ENCODE measurements at regions not wholly inside any gene's neighbourhood (a gene's known extent, or its start where the extent isn't known, plus 50 kb on each side); places are given as distances from the start of the nearest gene placed in this dataset.

DNA sequence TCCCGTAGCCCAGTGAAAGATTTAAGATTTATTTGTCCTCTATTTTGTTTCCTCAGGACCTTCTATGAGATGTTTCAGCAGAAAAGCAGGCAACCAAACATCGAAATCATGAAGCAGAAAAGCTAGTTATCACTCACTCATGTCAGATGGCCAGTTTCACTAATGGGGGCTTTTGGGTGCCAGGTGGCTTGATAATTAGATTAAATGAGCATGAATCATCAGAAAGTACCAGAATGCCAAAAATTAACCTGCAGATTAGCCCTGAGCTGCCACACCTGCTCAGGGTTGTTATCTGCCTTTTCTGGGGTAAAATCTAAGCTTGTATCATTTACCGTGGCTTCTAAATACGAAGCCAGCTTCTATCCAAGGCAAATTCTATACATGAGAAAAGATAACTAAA lies 1017.5 kb downstream of the XPNPEP1 start:
- no peaks in the 10 kb centered on the region for H3K4me1 ChIP-seq (ENCODE audit: insufficient read depth)
- H3K9me3 ChIP-seq (ENCODE audit: low read depth), result no peaks in the 10 kb centered on the region
- WGBS (ENCODE audit: low lambda C conversion rate, missing lambda C conversion rate), result 83% methylated on average over 4 of the region's 4 CpGs
- H3K4me2 ChIP-seq, result no peak overlapping the region
- no peaks in the 10 kb centered on the region for H3K9me2 ChIP-seq (replicated peaks; ENCODE audit: insufficient read depth)
- no peak overlapping the region for H3K27ac ChIP-seq
- H3K4me3 ChIP-seq, result no peak overlapping the region
- H3K36me3 ChIP-seq (replicated peaks; ENCODE audit: insufficient read depth, low read depth), result no peaks in the 10 kb centered on the region
- H2AFZ ChIP-seq, result no peak overlapping the region
- no peaks in the 10 kb centered on the region for H3K79me2 ChIP-seq
- DNase-seq (ENCODE audit: low spot score), result no peak
- peaks cover 3% of the 10 kb centered on the region for H3K27me3 ChIP-seq
- no peaks in the 10 kb centered on the region for H4K20me1 ChIP-seq (ENCODE audit: insufficient read depth, poor library complexity, severe bottlenecking)
- TF ChIP-seq EZH2phosphoT487 (IDR thresholded peaks at IDR 0.05; ENCODE audit: low read depth, severe bottlenecking, unreplicated experiment) (no peak), EZH2 (IDR thresholded peaks at IDR 0.05; ENCODE audit: borderline replicate concordance) (no peak)
- TF ChIP-seq, protein P1, sequence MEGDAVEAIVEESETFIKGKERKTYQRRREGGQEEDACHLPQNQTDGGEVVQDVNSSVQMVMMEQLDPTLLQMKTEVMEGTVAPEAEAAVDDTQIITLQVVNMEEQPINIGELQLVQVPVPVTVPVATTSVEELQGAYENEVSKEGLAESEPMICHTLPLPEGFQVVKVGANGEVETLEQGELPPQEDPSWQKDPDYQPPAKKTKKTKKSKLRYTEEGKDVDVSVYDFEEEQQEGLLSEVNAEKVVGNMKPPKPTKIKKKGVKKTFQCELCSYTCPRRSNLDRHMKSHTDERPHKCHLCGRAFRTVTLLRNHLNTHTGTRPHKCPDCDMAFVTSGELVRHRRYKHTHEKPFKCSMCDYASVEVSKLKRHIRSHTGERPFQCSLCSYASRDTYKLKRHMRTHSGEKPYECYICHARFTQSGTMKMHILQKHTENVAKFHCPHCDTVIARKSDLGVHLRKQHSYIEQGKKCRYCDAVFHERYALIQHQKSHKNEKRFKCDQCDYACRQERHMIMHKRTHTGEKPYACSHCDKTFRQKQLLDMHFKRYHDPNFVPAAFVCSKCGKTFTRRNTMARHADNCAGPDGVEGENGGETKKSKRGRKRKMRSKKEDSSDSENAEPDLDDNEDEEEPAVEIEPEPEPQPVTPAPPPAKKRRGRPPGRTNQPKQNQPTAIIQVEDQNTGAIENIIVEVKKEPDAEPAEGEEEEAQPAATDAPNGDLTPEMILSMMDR (IDR thresholded peaks at IDR 0.05; ENCODE audit: poor library complexity), result no peak

- Histone ChIP-seq H3K27ac (no peak overlapping the region), H4K20me1 (ENCODE audit: insufficient read depth, poor library complexity, severe bottlenecking) (no peaks in the 10 kb centered on the region), H3K36me3 (replicated peaks; ENCODE audit: insufficient read depth, low read depth) (no peaks in the 10 kb centered on the region)
These were observed 1018.1 kb downstream of the XPNPEP1 start for GRCh38 chr10:108905171-108905570.

DNA sequence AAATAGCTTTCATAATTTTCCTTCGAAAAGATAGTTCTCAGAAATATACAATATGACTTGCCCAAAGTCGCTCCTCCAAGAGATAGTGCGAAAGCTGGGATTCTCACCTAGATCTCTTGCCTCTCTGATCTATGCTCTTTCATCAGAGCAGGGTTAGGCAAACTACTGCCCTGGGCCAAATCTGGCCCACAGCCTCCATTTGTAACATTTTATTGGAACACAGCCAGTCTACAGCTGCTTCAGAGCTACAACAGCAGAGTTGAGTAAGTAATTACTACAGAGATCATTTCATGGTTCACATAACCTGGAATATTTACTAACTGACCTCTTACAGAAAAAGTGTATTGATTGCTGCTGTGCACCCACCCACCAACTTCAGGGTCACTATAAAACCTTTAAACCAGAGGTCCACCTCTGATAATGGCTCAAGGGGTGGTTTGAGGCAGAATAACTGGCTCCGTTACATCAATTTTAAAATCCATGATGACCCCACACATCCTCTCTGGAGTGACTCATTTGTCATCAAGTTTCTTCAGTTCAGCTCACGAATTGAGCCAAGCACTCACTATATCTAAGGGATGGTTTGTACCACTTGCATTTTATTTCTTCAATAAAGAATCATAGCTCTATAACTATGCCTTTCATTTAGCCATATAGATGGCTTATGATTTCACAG lies 1019.0 kb downstream of the XPNPEP1 start:
- H3K4me3 ChIP-seq, result no peak overlapping the region
- no peaks in the 10 kb centered on the region for H4K20me1 ChIP-seq (ENCODE audit: insufficient read depth, poor library complexity, severe bottlenecking)
- no peaks in the 10 kb centered on the region for H3K9me3 ChIP-seq (ENCODE audit: low read depth)
- no peaks in the 10 kb centered on the region for H3K79me2 ChIP-seq
- no peak overlapping the region for H2AFZ ChIP-seq
- H3K36me3 ChIP-seq (replicated peaks; ENCODE audit: insufficient read depth, low read depth), result no peaks in the 10 kb centered on the region
- 86% methylated on average over 5 of the region's 5 CpGs for WGBS (ENCODE audit: low lambda C conversion rate, missing lambda C conversion rate)
- no peak overlapping the region for H3K4me2 ChIP-seq
- H3K4me1 ChIP-seq (ENCODE audit: insufficient read depth), result no peaks in the 10 kb centered on the region
- TF ChIP-seq EZH2 (IDR thresholded peaks at IDR 0.05; ENCODE audit: borderline replicate concordance), result no peak
- no peak for TF ChIP-seq EZH2phosphoT487 (IDR thresholded peaks at IDR 0.05; ENCODE audit: low read depth, severe bottlenecking, unreplicated experiment)
- TF ChIP-seq, protein P1 (IDR thresholded peaks at IDR 0.05; ENCODE audit: poor library complexity), result no peak
- no peak for DNase-seq (ENCODE audit: low spot score)
- no peaks in the 10 kb centered on the region for H3K9me2 ChIP-seq (replicated peaks; ENCODE audit: insufficient read depth)
- H3K27ac ChIP-seq, result no peak overlapping the region
- no peaks in the 10 kb centered on the region for H3K27me3 ChIP-seq

More at GRCh38 chr10:108905171-108905570, 1018.1 kb downstream of the XPNPEP1 start:
- Histone ChIP-seq H3K79me2 (no peaks in the 10 kb centered on the region), H3K4me2 (no peak overlapping the region), H3K4me1 (ENCODE audit: insufficient read depth) (no peaks in the 10 kb centered on the region), H3K9me3 (ENCODE audit: low read depth) (no peaks in the 10 kb centered on the region), H3K4me3 (no peak overlapping the region), H2AFZ (no peak overlapping the region), H3K27me3 (peaks cover 2% of the 10 kb centered on the region), H3K9me2 (replicated peaks; ENCODE audit: insufficient read depth) (no peaks in the 10 kb centered on the region)
- no peak for DNase-seq (ENCODE audit: low spot score)
- TF ChIP-seq EZH2phosphoT487 (IDR thresholded peaks at IDR 0.05; ENCODE audit: low read depth, severe bottlenecking, unreplicated experiment), result no peak
- TF ChIP-seq EZH2 (IDR thresholded peaks at IDR 0.05; ENCODE audit: borderline replicate concordance), result no peak
- TF ChIP-seq, protein P1 (IDR thresholded peaks at IDR 0.05; ENCODE audit: poor library complexity), result no peak
